H1 (cell line): ENCODE measurements at regions not wholly inside any gene's neighbourhood (a gene's known extent, or its start where the extent isn't known, plus 50 kb on each side); places are given as distances from the start of the nearest gene placed in this dataset.

Experiments
- CHD7 ChIP-seq: fragments of 300-600 bp; sonication (generic); IDR thresholded peaks from 2 replicates; pipeline ENCODE4 v1.7.1; 2012; ENCODE audit warnings: low read length, moderate library complexity, mild to moderate bottlenecking, inconsistent platforms; ENCODE audit not compliant: insufficient replicate concordance
- E2F6 ChIP-seq: IDR thresholded peaks from 2 replicates; pipeline ENCODE4 v1.6.1; 2012; ENCODE audit warnings: inconsistent platforms
- EZH2 ChIP-seq: fragments of 200-600 bp; sonication (generic); IDR thresholded peaks from 2 replicates; pipeline ENCODE4 v1.7.1; 2012; ENCODE audit warnings: low read depth, mild to moderate bottlenecking, moderate library complexity, low read length, inconsistent platforms; ENCODE audit not compliant: severe bottlenecking
- HDAC6 ChIP-seq: IDR thresholded peaks from one replicate; pipeline ENCODE4 v1.7.1; 2012; ENCODE audit warnings: low read depth, mild to moderate bottlenecking, inconsistent platforms, low read length, moderate library complexity
- POLR2AphosphoS5 ChIP-seq: IDR thresholded peaks from 2 replicates; pipeline ENCODE4 v1.6.1; 2011; ENCODE audit warnings: low read depth, low read length
- RAD21 ChIP-seq, 2 experiments: IDR thresholded peaks in 1 of 2; conservative IDR thresholded peaks in 1 of 2; 2 replicates each; pipeline ENCODE4 v1.6.1; 2011; ENCODE audit warnings: low read depth in 2 of 2, low read length in 2 of 2, improper control_type of control experiment in 1 of 2, inconsistent platforms in 1 of 2, mild to moderate bottlenecking in 1 of 2, moderate library complexity in 1 of 2
- SP1 ChIP-seq: IDR thresholded peaks from 2 replicates; pipeline ENCODE4 v1.6.1; 2011; ENCODE audit warnings: low read depth, low read length
- SP4 ChIP-seq: IDR thresholded peaks from 2 replicates; pipeline ENCODE4 v1.6.1; 2012; ENCODE audit warnings: low read length, inconsistent platforms
- TAF7 ChIP-seq: optimal IDR thresholded peaks from 2 replicates; pipeline ENCODE3; 2011; ENCODE audit warnings: low read depth, mild to moderate bottlenecking, inconsistent platforms, low read length, moderate library complexity, borderline replicate concordance
- TEAD4 ChIP-seq: IDR thresholded peaks from 2 replicates; pipeline ENCODE4 v1.6.1; 2012; ENCODE audit warnings: low read depth, low read length, inconsistent platforms, mixed read lengths
- YY1 ChIP-seq: IDR thresholded peaks from 2 replicates; pipeline ENCODE4 v1.6.1; 2011; ENCODE audit warnings: low read depth, mild to moderate bottlenecking, low read length

GRCh38 chr10:131424836-131425491 lies 113.4 kb upstream of the TCERG1L start (continued):
- no peak for TF ChIP-seq CHD7
- no peak for TF ChIP-seq SP4
- TF ChIP-seq SP1, result no peak
- no peak for TF ChIP-seq E2F6
- TF ChIP-seq YY1, result no peak
- no peak for TF ChIP-seq EZH2
- no peak for TF ChIP-seq POLR2AphosphoS5
- TF ChIP-seq TAF7, result no peak
- TF ChIP-seq RAD21 (IDR thresholded peaks at IDR 0.05 in 1 of 2, conservative IDR thresholded peaks at IDR 0.05 in 1 of 2; ENCODE audit: low read depth in 2 of 2, low read length in 2 of 2), result no peak
- no peak for TF ChIP-seq HDAC6
- no peak for TF ChIP-seq TEAD4
